HepG2 (cell line): ENCODE measurements at regions not wholly inside any gene's neighbourhood (a gene's known extent, or its start where the extent isn't known, plus 50 kb on each side); places are given as distances from the start of the nearest gene placed in this dataset.

ENCODE experiments used
- ATAC-seq: fragments of 200-7000 bp; cut with Tn5 transposase; 3 replicates; pipeline ENCODE4 v1.9.1; 2020; ENCODE audit warnings: mild to moderate bottlenecking, moderate library complexity
- BruUV-seq: library from RNA; stranded (reverse); fragments of 400-500 nt; replicated peaks from 2 replicates; lab custom pipeline; 2021; lab: Mats Ljungman, UMichigan
- CTCF ChIA-PET: fragments of 300-600 bp; formaldehyde crosslinking; extraction: SDS; loops from one replicate; lab custom pipeline; 2021; ENCODE audit warnings: low total read pairs, inconsistent platforms, low intra/inter-chr PET ratio; lab: Yijun Ruan, JAX
- POLR2A ChIA-PET: fragments of 350-600 bp; sonication (Branson Sonifier 250); formaldehyde crosslinking; loops from one replicate; lab custom pipeline; 2020; ENCODE audit warnings: antibody characterized with exemption, inconsistent platforms; lab: Yijun Ruan, JAX
- DNase-seq: peaks from one replicate; pipeline ENCODE4 v3.0.0-alpha.2; 2015; ENCODE audit warnings: low spot score
- FAIRE-seq: peaks from 3 replicates; lab custom pipeline; 2011; peaks lifted over from hg19 to GRCh38; lab: Jason Lieb, UNC
- H2AFZ ChIP-seq: one replicate; pipeline ENCODE4 v1.6.1; 2011; ENCODE audit warnings: low read length, inconsistent platforms
- H3K27ac ChIP-seq: fragments of 300-600 bp; 3 replicates; pipeline ENCODE4 v1.8.0; 2011; ENCODE audit warnings: mixed run types, mild to moderate bottlenecking, mixed read lengths, low read length, inconsistent platforms; ENCODE audit not compliant: insufficient read depth; ENCODE audit errors: extremely low read length
- H3K27me3 ChIP-seq, 2 experiments: fragments of 200-600 bp in 1 of 2; 2 replicates in 1 of 2; 3 replicates in 1 of 2; pipeline versions ENCODE4 v1.6.0 to v1.8.0; 2011; ENCODE audit warnings: low read length in 2 of 2, mild to moderate bottlenecking in 2 of 2, moderate library complexity in 2 of 2, inconsistent platforms in 1 of 2; ENCODE audit not compliant: insufficient read depth in 2 of 2, control insufficient read depth in 1 of 2
- H3K36me3 ChIP-seq, 2 experiments: fragments of 200-600 bp in 1 of 2; replicated peaks in 1 of 2; 2 replicates in 1 of 2; 3 replicates in 1 of 2; pipeline versions ENCODE4 v1.5.1 to v1.8.0; 2011; ENCODE audit warnings: low read length in 2 of 2, inconsistent platforms in 1 of 2; ENCODE audit not compliant: insufficient read depth in 2 of 2, control insufficient read depth in 1 of 2
- H3K4me1 ChIP-seq: 2 replicates; pipeline ENCODE4 v1.5.1; 2012; ENCODE audit warnings: low read length, inconsistent platforms; ENCODE audit not compliant: insufficient read depth
- H3K4me2 ChIP-seq: 2 replicates; pipeline ENCODE4 v1.6.0; 2011; ENCODE audit warnings: low read depth, low read length, inconsistent platforms
- H3K4me3 ChIP-seq, 3 experiments: fragments of 200-600 bp in 1 of 3; sonication (generic), shearing (Covaris generic) in 1 of 3; replicated peaks in 1 of 3; 2 replicates each; pipeline ENCODE4 v1.5.1; 2011 to 2016; ENCODE audit warnings: low read length in 3 of 3, inconsistent platforms in 2 of 3, low read depth in 2 of 3, mild to moderate bottlenecking in 2 of 3, control low read depth in 1 of 3, mixed read lengths in 1 of 3; ENCODE audit not compliant: insufficient read depth in 1 of 3
- H3K79me2 ChIP-seq: one replicate; pipeline ENCODE4 v1.6.1; 2011; ENCODE audit warnings: low read length, inconsistent platforms; ENCODE audit not compliant: insufficient read depth
- H3K9ac ChIP-seq: 2 replicates; pipeline ENCODE4 v1.6.0; 2011; ENCODE audit warnings: mild to moderate bottlenecking, low read depth, low read length, inconsistent platforms; ENCODE audit not compliant: insufficient read depth
- H3K9me3 ChIP-seq: 2 replicates; pipeline ENCODE4 v1.5.1; 2012; ENCODE audit warnings: mild to moderate bottlenecking, low read length
- H4K20me1 ChIP-seq: 2 replicates; pipeline ENCODE4 v1.6.0; 2011; ENCODE audit warnings: inconsistent platforms, mild to moderate bottlenecking, low read length, moderate library complexity; ENCODE audit not compliant: insufficient read depth
- BHLHE40 ChIP-seq: IDR thresholded peaks from 2 replicates; pipeline ENCODE4 v1.6.1; 2011; ENCODE audit warnings: low read length, improper control_type of control experiment
- CCDC6 ChIP-seq: sonication (generic); formaldehyde crosslinking; IDR thresholded peaks from 2 replicates; pipeline ENCODE4 v1.8.1; 2022; ENCODE audit warnings: mild to moderate bottlenecking, missing genetic modification reagents, moderate library complexity
- IRF9 ChIP-seq: sonication (generic); formaldehyde crosslinking; IDR thresholded peaks from 2 replicates; pipeline ENCODE4 v1.8.0; 2022; ENCODE audit warnings: missing genetic modification reagents, mild to moderate bottlenecking, borderline replicate concordance
- KLF12 ChIP-seq: sonication (generic); formaldehyde crosslinking; IDR thresholded peaks from 2 replicates; pipeline ENCODE4 v1.4.0; 2020; ENCODE audit warnings: missing genetic modification reagents, borderline replicate concordance
- MED1 ChIP-seq: sonication (generic); formaldehyde crosslinking; IDR thresholded peaks from 2 replicates; pipeline ENCODE4 v1.4.0; 2020; ENCODE audit warnings: missing genetic modification reagents
- NCOR1 ChIP-seq: fragments of 200-600 bp; sonication (generic); IDR thresholded peaks from 2 replicates; pipeline ENCODE4 v1.7.0; 2017; ENCODE audit warnings: antibody characterized with exemption, low read length, borderline replicate concordance
- NFKB2 ChIP-seq: sonication (generic); formaldehyde crosslinking; IDR thresholded peaks from 2 replicates; pipeline ENCODE4 v1.4.0; 2020; ENCODE audit warnings: missing genetic modification reagents, borderline replicate concordance
- NFRKB ChIP-seq: fragments of 450-650 bp; IDR thresholded peaks from 2 replicates; pipeline ENCODE4 v1.6.1; 2017
- PHF5A ChIP-seq: IDR thresholded peaks from one replicate; pipeline ENCODE4 v1.6.1; 2018; ENCODE audit warnings: low read depth, missing genetic modification reagents; ENCODE audit not compliant: unreplicated experiment
- REL ChIP-seq: sonication (generic); formaldehyde crosslinking; conservative IDR thresholded peaks from 2 replicates; pipeline ENCODE4 v1.8.0; 2022; ENCODE audit warnings: mild to moderate bottlenecking, missing genetic modification reagents, moderate library complexity
- RFX5 ChIP-seq: IDR thresholded peaks from 2 replicates; pipeline ENCODE4 v1.6.1; 2011; ENCODE audit warnings: low read depth, low read length, improper control_type of control experiment
- ZNF138 ChIP-seq: sonication (generic); formaldehyde crosslinking; IDR thresholded peaks from 2 replicates; pipeline ENCODE4 v1.5.0; 2020; ENCODE audit warnings: mild to moderate bottlenecking, low read depth, missing genetic modification reagents
- ZNF3 ChIP-seq: IDR thresholded peaks from 2 replicates; pipeline ENCODE4 v1.7.0; 2017; ENCODE audit warnings: inconsistent platforms
- ZNF317 ChIP-seq: sonication (generic); formaldehyde crosslinking; IDR thresholded peaks from 2 replicates; pipeline ENCODE4 v1.5.0; 2020; ENCODE audit warnings: mild to moderate bottlenecking, missing genetic modification reagents
- ZNF431 ChIP-seq: sonication (generic); formaldehyde crosslinking; IDR thresholded peaks from 2 replicates; pipeline ENCODE4 v1.9.0; 2022; ENCODE audit warnings: missing genetic modification reagents, low read depth, mild to moderate bottlenecking, borderline replicate concordance
- ZNF672 ChIP-seq: sonication (generic); formaldehyde crosslinking; IDR thresholded peaks from 2 replicates; pipeline ENCODE4 v1.8.1; 2022; ENCODE audit warnings: missing genetic modification reagents
- ZNF691 ChIP-seq: sonication (generic); formaldehyde crosslinking; IDR thresholded peaks from 2 replicates; pipeline ENCODE4 v1.4.0; 2020; ENCODE audit warnings: missing genetic modification reagents, low read depth, mild to moderate bottlenecking, borderline replicate concordance
- ZNF777 ChIP-seq: sonication (generic); formaldehyde crosslinking; IDR thresholded peaks from 2 replicates; pipeline ENCODE4 v1.4.0; 2020; ENCODE audit warnings: missing genetic modification reagents
- ZNF790 ChIP-seq: sonication (generic); formaldehyde crosslinking; IDR thresholded peaks from 2 replicates; pipeline ENCODE4 v1.8.0; 2022; ENCODE audit warnings: missing genetic modification reagents, mild to moderate bottlenecking, borderline replicate concordance
- WGBS: methylation state at CpG from one replicate; pipeline ENCODE4 v1.1.6; 2017; ENCODE audit warnings: low lambda C conversion rate; 5-methylcytosine and 5-hydroxymethylcytosine counted together
- in situ Hi-C: cut with HindIII; loops from 2 replicates; pipeline ENCODE4 v1.10.0; 2017; ENCODE audit warnings: low pct_unique_long_range_greater_than_20kb; ENCODE audit not compliant: extremely low pct_ligation_motif_present
- intact Hi-C: fragments of 100-400 bp; cut with micrococcal nuclease; formaldehyde crosslinking; loops from one replicate; pipeline ENCODE4 v1.10.0; 2022; ENCODE audit not compliant: unreplicated experiment

GRCh38 chr4:164304101-164304639, 449.8 kb upstream of the SMIM31 start (continued):
- no peak for TF ChIP-seq NFRKB

GRCh38 chr4:164304861-164305260, 449.1 kb upstream of the SMIM31 start:
- H3K27ac ChIP-seq = no peak overlapping the region
- H2AFZ ChIP-seq = no peak overlapping the region
- ATAC-seq (no peak), DNase-seq (no peak), FAIRE-seq (no peak)
- no peak overlapping the region for H3K4me3 ChIP-seq
- H3K4me1 ChIP-seq = no peaks in the 10 kb centered on the region
- CTCF ChIA-PET = no interaction called here
- in situ Hi-C loops (no loop called here), intact Hi-C loops (no loop called here)
- 12% methylated on average over 2 of the region's 2 CpGs for WGBS
- H3K9ac ChIP-seq = no peak overlapping the region
- no peaks in the 10 kb centered on the region for H4K20me1 ChIP-seq
- TF ChIP-seq PHF5A (CRISPR knock-in tag) (no peak), NCOR1 (no peak), ZNF672 (no peak), ZNF317 (CRISPR knock-in tag) (no peak), KLF12 (no peak), IRF9 (CRISPR knock-in tag) (no peak)
- no peaks in the 10 kb centered on the region for H3K9me3 ChIP-seq
- H3K36me3 ChIP-seq = no peaks in the 10 kb centered on the region
- no peaks in the 10 kb centered on the region for H3K79me2 ChIP-seq
- POLR2A ChIA-PET = no interaction called here
- no TSS peak for BruUV-seq
- H3K4me2 ChIP-seq = no peak overlapping the region
- no peaks in the 10 kb centered on the region for H3K27me3 ChIP-seq

GRCh38 chr4:164307262-164307661, 446.7 kb upstream of the SMIM31 start:
- 9% methylated on average over 1 of the region's 1 CpG for WGBS
- H3K27ac ChIP-seq = no peak overlapping the region
- ChIA-PET CTCF (no interaction called here), POLR2A (no interaction called here)
- H3K36me3 ChIP-seq = no peaks in the 10 kb centered on the region
- intact Hi-C loops (no loop called here), in situ Hi-C loops (no loop called here)
- no TSS peak for BruUV-seq
- no peak for FAIRE-seq
- H2AFZ ChIP-seq = no peak overlapping the region
- H4K20me1 ChIP-seq = no peaks in the 10 kb centered on the region
- no peaks in the 10 kb centered on the region for H3K27me3 ChIP-seq
- no peak overlapping the region for H3K4me2 ChIP-seq
- no peaks in the 10 kb centered on the region for H3K9me3 ChIP-seq
- TF ChIP-seq ZNF138 (CRISPR knock-in tag) (no peak), MED1 (CRISPR knock-in tag) (no peak), ZNF790 (CRISPR knock-in tag) (no peak), ZNF3 (CRISPR knock-in tag) (no peak), ZNF431 (CRISPR knock-in tag) (no peak), ZNF691 (CRISPR knock-in tag) (no peak), REL (CRISPR knock-in tag) (no peak), CCDC6 (CRISPR knock-in tag) (no peak), ZNF777 (CRISPR knock-in tag) (no peak), RFX5 (no peak), BHLHE40 (no peak), NFKB2 (CRISPR knock-in tag) (no peak)
- no peaks in the 10 kb centered on the region for H3K4me1 ChIP-seq
- DNase-seq = no peak
- H3K4me3 ChIP-seq = no peak overlapping the region
- no peaks in the 10 kb centered on the region for H3K79me2 ChIP-seq
- ATAC-seq = no peak
- no peak overlapping the region for H3K9ac ChIP-seq
